Mesenchymal stem cell (in vitro differentiated cells and primary cell): ENCODE measurements at regions not wholly inside any gene's neighbourhood (a gene's known extent, or its start where the extent isn't known, plus 50 kb on each side); places are given as distances from the start of the nearest gene placed in this dataset.
A peak's percentile ranks its signal among the peaks of the same experiment; 100 is the strongest.

Experiments
- DNase-seq: peaks from one replicate; pipeline ENCODE4 v3.0.0-alpha.2; 2013
- H2AFZ ChIP-seq: one replicate; pipeline ENCODE4 v1.6.1; 2013; ENCODE audit warnings: low read depth, mild to moderate bottlenecking, control low read depth, inconsistent platforms, low read length, moderate library complexity
- H2AK5ac ChIP-seq: 2 replicates; pipeline ENCODE4 v1.6.1; 2013; ENCODE audit warnings: low read length, moderate library complexity, mild to moderate bottlenecking, inconsistent platforms; ENCODE audit not compliant: severe bottlenecking
- H2BK120ac ChIP-seq: one replicate; pipeline ENCODE4 v1.6.1; 2013; ENCODE audit warnings: low read depth, mild to moderate bottlenecking, inconsistent platforms, low read length, moderate library complexity
- H2BK12ac ChIP-seq, 2 experiments: one replicate each; pipeline ENCODE4 v1.6.1; 2013; ENCODE audit warnings: inconsistent platforms in 2 of 2, low read length in 2 of 2, mild to moderate bottlenecking in 2 of 2, moderate library complexity in 2 of 2, control low read depth in 1 of 2
- H2BK15ac ChIP-seq: one replicate; pipeline ENCODE4 v1.6.1; 2013; ENCODE audit warnings: mild to moderate bottlenecking, low read depth, inconsistent platforms; ENCODE audit not compliant: poor library complexity, severe bottlenecking
- H2BK5ac ChIP-seq: 2 replicates; pipeline ENCODE4 v1.6.1; 2013; ENCODE audit warnings: low read depth, mild to moderate bottlenecking, low read length, control low read depth, inconsistent platforms; ENCODE audit not compliant: poor library complexity, severe bottlenecking
- H3K14ac ChIP-seq, 2 experiments: one replicate each; pipeline ENCODE4 v1.6.1; 2013; ENCODE audit warnings: inconsistent platforms in 2 of 2, low read length in 2 of 2, control low read depth in 1 of 2, mild to moderate bottlenecking in 1 of 2, moderate library complexity in 1 of 2
- H3K18ac ChIP-seq, 2 experiments: one replicate each; pipeline ENCODE4 v1.6.1; 2013; ENCODE audit warnings: inconsistent platforms in 2 of 2, low read length in 2 of 2, control low read depth in 1 of 2, low read depth in 1 of 2, mild to moderate bottlenecking in 1 of 2
- H3K23ac ChIP-seq, 2 experiments: one replicate each; pipeline ENCODE4 v1.6.1; 2013; ENCODE audit warnings: inconsistent platforms in 2 of 2, low read length in 2 of 2, mild to moderate bottlenecking in 2 of 2, moderate library complexity in 2 of 2, control low read depth in 1 of 2
- H3K27ac ChIP-seq: 2 replicates; pipeline ENCODE4 v1.5.1; 2013; ENCODE audit warnings: mild to moderate bottlenecking, moderate library complexity, low read length, control low read depth, inconsistent platforms; ENCODE audit not compliant: poor library complexity, severe bottlenecking
- H3K27me3 ChIP-seq, 2 experiments: 2 replicates each; pipeline versions ENCODE4 v1.6.1 to v1.7.0; 2013; ENCODE audit warnings: low read length in 2 of 2, mild to moderate bottlenecking in 2 of 2, moderate library complexity in 2 of 2, control low read depth in 1 of 2, inconsistent platforms in 1 of 2; ENCODE audit not compliant: control insufficient read depth in 1 of 2, insufficient read depth in 1 of 2
- H3K36me3 ChIP-seq, 2 experiments: 2 replicates each; pipeline versions ENCODE4 v1.6.1 to v1.7.0; 2013; ENCODE audit warnings: low read length in 2 of 2, control low read depth in 1 of 2, inconsistent platforms in 1 of 2, low read depth in 1 of 2, mild to moderate bottlenecking in 1 of 2; ENCODE audit not compliant: insufficient read depth in 2 of 2, control insufficient read depth in 1 of 2
- H3K4ac ChIP-seq, 2 experiments: one replicate each; pipeline ENCODE4 v1.6.1; 2013; ENCODE audit warnings: inconsistent platforms in 2 of 2, low read length in 2 of 2, mild to moderate bottlenecking in 2 of 2, moderate library complexity in 2 of 2, control low read depth in 1 of 2, low read depth in 1 of 2
- H3K4me1 ChIP-seq: 2 replicates; pipeline ENCODE4 v1.6.1; 2013; ENCODE audit warnings: low read depth, low read length, control low read depth; ENCODE audit not compliant: control insufficient read depth, insufficient read depth
- H3K4me2 ChIP-seq: 2 replicates; pipeline ENCODE4 v1.6.1; 2013; ENCODE audit warnings: low read length, mild to moderate bottlenecking, inconsistent platforms; ENCODE audit not compliant: poor library complexity, severe bottlenecking
- H3K4me3 ChIP-seq, 2 experiments: 2 replicates each; pipeline versions ENCODE4 v1.5.1 to v1.7.0; 2013; ENCODE audit warnings: low read length in 2 of 2, mild to moderate bottlenecking in 2 of 2, control low read depth in 1 of 2, low read depth in 1 of 2; ENCODE audit not compliant: insufficient read depth in 1 of 2
- H3K79me1 ChIP-seq: replicated peaks from 2 replicates; pipeline ENCODE4 v1.6.1; 2013; ENCODE audit warnings: mild to moderate bottlenecking, control low read depth, low read length, inconsistent platforms; ENCODE audit not compliant: poor library complexity, severe bottlenecking
- H3K9ac ChIP-seq: 2 replicates; pipeline ENCODE4 v1.7.0; 2013; ENCODE audit warnings: mild to moderate bottlenecking, low read length, moderate library complexity
- H3K9me3 ChIP-seq: 2 replicates; pipeline ENCODE4 v1.7.0; 2013; ENCODE audit warnings: mild to moderate bottlenecking, low read length; ENCODE audit not compliant: control insufficient read depth
- H4K8ac ChIP-seq: one replicate; pipeline ENCODE4 v1.6.1; 2013; ENCODE audit warnings: inconsistent platforms, mild to moderate bottlenecking, low read length, moderate library complexity
- H4K91ac ChIP-seq: one replicate; pipeline ENCODE4 v1.6.1; 2013; ENCODE audit warnings: mild to moderate bottlenecking, low read length, inconsistent platforms
- WGBS: methylation state at CpG from one replicate; pipeline ENCODE4 v1.1.7; 2013; ENCODE audit warnings: mixed read lengths; 5-methylcytosine and 5-hydroxymethylcytosine counted together

DNA sequence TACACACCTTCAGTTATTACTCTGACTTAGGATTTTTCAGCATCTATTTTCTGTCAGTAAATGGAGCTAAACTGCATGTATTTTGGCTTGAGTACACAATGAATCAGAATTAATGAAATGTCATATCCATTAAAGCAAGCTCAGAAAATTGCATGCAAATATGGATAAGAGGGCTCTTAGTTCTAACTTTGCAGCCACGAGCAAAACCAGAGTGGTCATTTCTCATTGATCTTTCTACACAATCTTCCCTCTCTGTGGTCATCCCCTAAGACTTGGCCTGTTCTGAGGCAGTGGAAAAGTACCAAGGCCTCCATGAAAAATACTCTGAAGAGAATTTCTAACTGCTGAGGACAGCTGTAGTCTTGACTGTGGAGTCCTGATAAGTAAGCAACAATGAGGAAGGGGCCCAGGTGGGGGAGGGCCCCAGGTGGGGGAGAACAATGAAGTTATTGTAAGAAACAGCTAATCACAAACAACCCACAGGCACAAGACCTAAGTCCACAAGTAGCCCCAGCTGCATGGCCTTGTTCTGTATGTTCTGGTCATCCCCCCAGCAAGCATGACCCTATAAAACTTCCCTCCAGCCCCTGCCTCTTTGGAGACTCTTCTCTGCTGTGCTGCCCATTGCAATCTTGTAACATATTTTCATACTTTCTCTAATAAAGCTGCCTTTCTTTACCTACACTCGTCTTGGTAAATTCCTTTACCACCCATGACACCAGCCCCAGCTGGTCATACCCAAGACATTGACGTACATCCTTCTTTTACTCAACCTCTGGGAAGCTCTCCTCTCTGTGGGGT lies 230.3 kb downstream of the TDRD15 start:
- Histone ChIP-seq H3K4me1 (no peaks in the 10 kb centered on the region), H4K91ac (no peak overlapping the region), H3K79me1 (no peaks in the 10 kb centered on the region), H3K36me3 (no peaks in the 10 kb centered on the region), H2BK12ac (no peak overlapping the region), H3K14ac (no peak overlapping the region), H3K27me3 (no peaks in the 10 kb centered on the region), H2BK5ac (no peak overlapping the region), H3K4me3 (no peak overlapping the region), H3K9me3 (peaks cover 3% of the 10 kb centered on the region), H4K8ac (no peak overlapping the region), H3K4me2 (no peak overlapping the region), H3K9ac (no peak overlapping the region), H2AFZ (no peak overlapping the region), H3K27ac (no peak overlapping the region), H2BK120ac (no peak overlapping the region), H3K18ac (no peak overlapping the region), H2AK5ac (no peak overlapping the region), H2BK15ac (no peak overlapping the region), H3K23ac (no peak overlapping the region), H3K4ac (no peak overlapping the region)
- 62% methylated on average over 3 of the region's 3 CpGs for WGBS
- no peak for DNase-seq

DNA sequence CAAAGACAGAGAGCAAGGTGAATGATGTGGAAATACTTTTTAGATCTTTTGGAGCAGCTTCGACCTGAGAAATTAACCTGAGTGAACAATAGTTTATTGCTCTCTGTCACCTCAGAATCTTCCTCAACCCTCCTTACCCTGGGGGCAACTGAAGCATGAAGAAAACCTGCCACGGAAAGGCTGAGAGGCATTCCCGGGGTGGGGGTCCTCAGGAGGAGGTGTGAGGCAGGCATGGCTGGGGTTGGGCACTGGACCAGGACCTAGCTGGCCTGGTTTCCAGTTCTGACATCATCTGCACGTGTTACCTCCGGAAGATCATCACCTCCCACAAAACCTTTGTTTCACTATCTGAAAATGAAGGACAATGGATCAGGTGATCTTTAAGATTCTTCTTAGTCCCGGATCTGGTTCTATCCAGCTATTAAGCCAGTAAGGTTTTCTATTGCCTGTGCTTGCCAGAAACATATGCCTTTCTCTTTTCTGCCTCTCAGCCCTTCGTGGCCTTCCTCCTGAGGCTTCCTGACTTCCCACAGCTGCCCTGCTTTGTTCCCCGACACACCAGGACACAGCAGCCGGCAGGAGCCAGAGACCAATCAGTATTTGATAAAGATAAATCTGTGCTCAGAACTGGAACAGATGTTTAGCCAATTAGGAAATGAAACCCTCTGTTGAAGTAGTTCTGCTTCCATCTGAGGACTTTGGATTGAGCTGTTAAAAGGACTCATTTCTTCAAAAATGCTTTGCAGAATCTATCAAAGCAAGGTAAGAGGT lies 232.5 kb downstream of the TDRD15 start:
- H3K79me1 ChIP-seq, result no peaks in the 10 kb centered on the region
- H3K27ac ChIP-seq, result no peak overlapping the region
- no peak overlapping the region for H3K18ac ChIP-seq
- H3K4me3 ChIP-seq, result no peak overlapping the region
- no peak overlapping the region for H2BK120ac ChIP-seq
- no peak overlapping the region for H3K4ac ChIP-seq
- H4K91ac ChIP-seq, result no peak overlapping the region
- no peak overlapping the region for H2AFZ ChIP-seq
- no peak overlapping the region for H3K14ac ChIP-seq
- H2BK12ac ChIP-seq, result no peak overlapping the region
- no peaks in the 10 kb centered on the region for H3K27me3 ChIP-seq
- H3K9me3 ChIP-seq, result peaks cover 3% of the 10 kb centered on the region
- DNase-seq, result no peak
- no peaks in the 10 kb centered on the region for H3K36me3 ChIP-seq
- H3K9ac ChIP-seq, result no peak overlapping the region
- WGBS, result 76% methylated on average over 7 of the region's 9 CpGs
- H3K4me1 ChIP-seq, result no peaks in the 10 kb centered on the region
- no peak overlapping the region for H4K8ac ChIP-seq
- no peak overlapping the region for H2BK15ac ChIP-seq
- no peak overlapping the region for H2BK5ac ChIP-seq
- no peak overlapping the region for H3K23ac ChIP-seq
- H2AK5ac ChIP-seq, result no peak overlapping the region
- H3K4me2 ChIP-seq, result no peak overlapping the region

GRCh38 chr2:21356857-21357255 lies 233.1 kb downstream of the TDRD15 start:
- H3K4me1 ChIP-seq, result no peaks in the 10 kb centered on the region
- H2AK5ac ChIP-seq, result no peak overlapping the region
- 63% methylated on average over 1 of the region's 3 CpGs for WGBS
- H4K91ac ChIP-seq, result no peak overlapping the region
- H2BK120ac ChIP-seq, result no peak overlapping the region
- no peak overlapping the region for H3K23ac ChIP-seq
- no peak overlapping the region for H3K4me3 ChIP-seq
- no peak overlapping the region for H3K27ac ChIP-seq
- H4K8ac ChIP-seq, result no peak overlapping the region
- H3K14ac ChIP-seq, result no peak overlapping the region
- H3K18ac ChIP-seq, result no peak overlapping the region
- H2AFZ ChIP-seq, result no peak overlapping the region
- H3K9ac ChIP-seq, result no peak overlapping the region
- H3K27me3 ChIP-seq, result no peaks in the 10 kb centered on the region
- no peak overlapping the region for H3K4me2 ChIP-seq
- peaks cover 3% of the 10 kb centered on the region for H3K9me3 ChIP-seq
- H2BK12ac ChIP-seq, result no peak overlapping the region
- no peak overlapping the region for H2BK15ac ChIP-seq
- DNase-seq, result no peak
- H3K36me3 ChIP-seq, result no peaks in the 10 kb centered on the region
- H2BK5ac ChIP-seq, result no peak overlapping the region
- no peak overlapping the region for H3K4ac ChIP-seq
- H3K79me1 ChIP-seq, result no peaks in the 10 kb centered on the region

DNA sequence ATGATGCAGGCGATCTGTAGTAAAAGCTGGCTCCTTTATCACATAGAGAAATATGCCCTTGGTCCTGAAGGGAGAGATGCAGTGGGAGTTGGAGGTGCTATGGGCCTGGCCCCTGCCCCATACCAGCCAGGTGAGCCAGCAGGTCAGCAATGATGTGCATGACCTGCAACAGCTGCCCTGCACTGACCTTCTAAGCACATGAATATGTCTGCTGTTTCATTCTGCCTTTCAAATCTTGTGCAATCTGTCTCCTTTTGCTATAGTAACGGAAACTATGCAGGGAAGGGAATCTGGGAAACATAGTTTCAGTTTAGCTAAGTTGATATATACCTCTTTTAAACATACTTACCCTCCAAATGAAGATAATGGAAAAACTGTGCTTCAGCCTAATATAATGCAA lies 235.2 kb downstream of the TDRD15 start:
- H3K4me1 ChIP-seq, result no peaks in the 10 kb centered on the region
- H3K4ac ChIP-seq, result no peak overlapping the region
- no peak overlapping the region for H4K91ac ChIP-seq
- no peak overlapping the region for H2BK12ac ChIP-seq
- H3K4me2 ChIP-seq, result no peak overlapping the region
- no peak overlapping the region for H3K4me3 ChIP-seq
- H3K27ac ChIP-seq, result no peak overlapping the region
- DNase-seq, result peak; percentile 72
- H3K9me3 ChIP-seq, result peaks cover 3% of the 10 kb centered on the region
- H3K36me3 ChIP-seq, result no peaks in the 10 kb centered on the region
- H3K18ac ChIP-seq, result no peak overlapping the region
- H3K27me3 ChIP-seq, result no peaks in the 10 kb centered on the region
- H2AFZ ChIP-seq, result no peak overlapping the region
- H2BK15ac ChIP-seq, result no peak overlapping the region
- H2BK5ac ChIP-seq, result no peak overlapping the region
- no peak overlapping the region for H4K8ac ChIP-seq
- H3K14ac ChIP-seq, result no peak overlapping the region
- H3K9ac ChIP-seq, result no peak overlapping the region
- H2AK5ac ChIP-seq, result no peak overlapping the region
- H3K79me1 ChIP-seq, result no peaks in the 10 kb centered on the region
- no peak overlapping the region for H3K23ac ChIP-seq
- WGBS, result 75% methylated on average over 2 of the region's 2 CpGs
- no peak overlapping the region for H2BK120ac ChIP-seq
